HEK293 (cell line): ENCODE measurements at regions not wholly inside any gene's neighbourhood (a gene's known extent, or its start where the extent isn't known, plus 50 kb on each side); places are given as distances from the start of the nearest gene placed in this dataset.

Source experiments
- CTCF ChIA-PET: fragments of 350-600 bp; formaldehyde crosslinking; extraction: SDS; loops from one replicate; lab custom pipeline; 2021; ENCODE audit warnings: antibody characterized with exemption; lab: Yijun Ruan, JAX
- POLR2A ChIA-PET: fragments of 300-600 bp; formaldehyde crosslinking; extraction: SDS; loops from one replicate; lab custom pipeline; 2020; ENCODE audit warnings: antibody characterized with exemption, inconsistent platforms; lab: Yijun Ruan, JAX
- H3K27ac ChIP-seq: fragments of 200-500 bp; sonication (Bioruptor generic); 2 replicates; pipeline ENCODE4 v1.5.1; 2014; ENCODE audit warnings: low read depth, low read length, control low read depth, inconsistent platforms; ENCODE audit errors: extremely low read depth
- H3K36me3 ChIP-seq, 2 experiments: fragments of 200-500 bp in 1 of 2; sonication (Bioruptor generic) in 1 of 2; 1 replicate in 1 of 2; 2 replicates in 1 of 2; pipeline ENCODE4 v1.5.1; 2014 to 2017; ENCODE audit warnings: inconsistent platforms in 2 of 2, low read length in 2 of 2; ENCODE audit not compliant: control insufficient read depth in 2 of 2, insufficient read depth in 1 of 2
- H3K4me1 ChIP-seq: fragments of 200-500 bp; sonication (Bioruptor generic); 2 replicates; pipeline ENCODE4 v1.5.1; 2014; ENCODE audit warnings: mild to moderate bottlenecking, low read length, inconsistent platforms; ENCODE audit not compliant: control insufficient read depth, insufficient read depth
- H3K4me3 ChIP-seq: 2 replicates; pipeline ENCODE4 v1.5.1; 2011; ENCODE audit warnings: low read depth, mild to moderate bottlenecking, control low read depth, low read length, moderate library complexity
- H3K9me3 ChIP-seq: fragments of 200-500 bp; sonication (Bioruptor generic); 2 replicates; pipeline ENCODE4 v1.5.1; 2014; ENCODE audit warnings: low read depth, low read length, inconsistent platforms; ENCODE audit not compliant: control insufficient read depth, insufficient read depth
- KLF10 ChIP-seq: fragments of 450-650 bp; IDR thresholded peaks from 2 replicates; pipeline ENCODE4 v1.5.1; 2018; ENCODE audit warnings: missing biosample characterization, mild to moderate bottlenecking, missing genetic modification characterization
- MEIS1 ChIP-seq: sonication (generic); formaldehyde crosslinking; IDR thresholded peaks from 2 replicates; pipeline ENCODE4 v1.8.1; 2022; ENCODE audit warnings: missing genetic modification reagents, mild to moderate bottlenecking, borderline replicate concordance
- REPIN1 ChIP-seq: fragments of 450-650 bp; formaldehyde crosslinking; IDR thresholded peaks from 2 replicates; pipeline ENCODE4 v1.5.1; 2017; ENCODE audit warnings: missing biosample characterization, missing genetic modification characterization, low read depth
- ZBTB20 ChIP-seq: fragments of 450-650 bp; formaldehyde crosslinking; IDR thresholded peaks from 2 replicates; pipeline ENCODE4 v1.5.1; 2016; ENCODE audit warnings: missing biosample characterization, missing genetic modification characterization
- ZIC2 ChIP-seq: fragments of 450-650 bp; formaldehyde crosslinking; IDR thresholded peaks from 2 replicates; pipeline ENCODE4 v1.5.1; 2016; ENCODE audit warnings: missing biosample characterization, missing genetic modification characterization
- ZNF133 ChIP-seq: fragments of 450-650 bp; formaldehyde crosslinking; IDR thresholded peaks from 2 replicates; pipeline ENCODE4 v1.5.1; 2016; ENCODE audit warnings: missing biosample characterization, missing genetic modification characterization
- ZNF211 ChIP-seq: fragments of 450-650 bp; formaldehyde crosslinking; IDR thresholded peaks from 2 replicates; pipeline ENCODE4 v1.5.1; 2016; ENCODE audit warnings: low read depth, missing biosample characterization, missing genetic modification characterization
- ZNF335 ChIP-seq: fragments of 450-650 bp; formaldehyde crosslinking; conservative IDR thresholded peaks from 2 replicates; pipeline ENCODE4 v1.5.1; 2016; ENCODE audit warnings: missing biosample characterization, missing genetic modification characterization
- ZNF394 ChIP-seq: fragments of 450-650 bp; formaldehyde crosslinking; IDR thresholded peaks from 2 replicates; pipeline ENCODE4 v1.5.1; 2016; ENCODE audit warnings: missing biosample characterization, missing genetic modification characterization, mild to moderate bottlenecking, moderate library complexity, borderline replicate concordance
- ZNF416 ChIP-seq: fragments of 450-650 bp; formaldehyde crosslinking; IDR thresholded peaks from 2 replicates; pipeline ENCODE4 v1.5.1; 2016; ENCODE audit warnings: missing biosample characterization, missing genetic modification characterization
- ZNF433 ChIP-seq: fragments of 450-650 bp; formaldehyde crosslinking; IDR thresholded peaks from 2 replicates; pipeline ENCODE4 v1.5.1; 2016; ENCODE audit warnings: missing biosample characterization, missing genetic modification characterization, low read depth
- ZNF521 ChIP-seq: fragments of 450-650 bp; formaldehyde crosslinking; IDR thresholded peaks from 2 replicates; pipeline ENCODE4 v1.5.1; 2017; ENCODE audit warnings: missing biosample characterization, mild to moderate bottlenecking, missing genetic modification characterization
- ZNF747 ChIP-seq: fragments of 450-650 bp; formaldehyde crosslinking; IDR thresholded peaks from 2 replicates; pipeline ENCODE4 v1.5.1; 2016; ENCODE audit warnings: missing biosample characterization, missing genetic modification characterization
- ZNF791 ChIP-seq: fragments of 450-650 bp; formaldehyde crosslinking; IDR thresholded peaks from 2 replicates; pipeline ENCODE4 v1.5.1; 2016; ENCODE audit warnings: missing biosample characterization, missing genetic modification characterization
- ZNF837 ChIP-seq: fragments of 450-650 bp; formaldehyde crosslinking; IDR thresholded peaks from 2 replicates; pipeline ENCODE4 v1.5.1; 2016; ENCODE audit warnings: missing biosample characterization, missing genetic modification characterization
- TF ChIP-seq, protein P1 (sequence below): fragments of 450-650 bp; formaldehyde crosslinking; IDR thresholded peaks from 2 replicates; pipeline ENCODE4 v1.5.1; 2016; ENCODE audit warnings: missing biosample characterization, missing genetic modification characterization
- TF ChIP-seq, protein P2 (sequence below): fragments of 450-650 bp; formaldehyde crosslinking; IDR thresholded peaks from 2 replicates; pipeline ENCODE4 v1.5.1; 2017; ENCODE audit warnings: missing biosample characterization, missing genetic modification characterization

DNA sequence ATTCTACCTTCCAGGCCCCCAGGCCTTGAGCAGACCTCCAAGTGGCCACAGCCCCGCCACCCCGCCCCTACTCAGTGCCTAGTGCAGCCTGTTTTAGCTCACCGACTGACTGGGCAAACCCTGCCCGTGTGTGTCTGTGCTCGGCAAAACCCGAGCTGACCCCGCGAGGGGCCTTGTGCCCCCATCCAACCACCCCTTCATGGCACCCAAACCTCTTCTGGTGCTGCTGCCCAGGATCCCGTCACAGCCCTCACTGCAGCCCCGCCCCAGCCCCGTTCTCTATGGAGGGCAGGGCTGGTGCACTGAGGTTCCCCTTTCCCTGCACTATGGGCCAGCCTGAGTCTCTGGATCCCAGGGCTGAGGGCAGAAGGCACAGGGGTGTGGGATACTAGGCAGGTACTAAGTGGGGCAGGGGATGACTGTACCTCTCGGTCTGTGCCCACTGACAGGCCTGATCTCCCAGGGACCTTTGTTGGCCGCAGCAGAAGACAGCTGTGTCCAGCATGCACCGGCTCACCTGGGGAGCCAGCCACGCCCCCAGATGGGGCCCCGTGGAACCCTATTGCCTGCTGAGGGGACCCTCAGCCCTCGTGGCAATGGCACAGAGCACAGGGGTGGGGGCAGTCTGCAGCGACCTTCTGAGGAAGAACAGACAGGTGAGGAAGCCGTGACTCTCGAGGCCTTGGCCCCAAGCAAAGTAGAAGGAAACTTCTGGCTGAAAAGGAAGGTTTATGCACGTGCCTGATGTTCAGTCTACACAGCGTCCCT, 69.9 kb upstream of the OTOS start (continued):
- TF ChIP-seq ZBTB20: no peak
- TF ChIP-seq ZNF416: no peak
- TF ChIP-seq ZNF335 (tag by site-specific recombination): no peak
- TF ChIP-seq, all 188 proteins: peak for 0

DNA sequence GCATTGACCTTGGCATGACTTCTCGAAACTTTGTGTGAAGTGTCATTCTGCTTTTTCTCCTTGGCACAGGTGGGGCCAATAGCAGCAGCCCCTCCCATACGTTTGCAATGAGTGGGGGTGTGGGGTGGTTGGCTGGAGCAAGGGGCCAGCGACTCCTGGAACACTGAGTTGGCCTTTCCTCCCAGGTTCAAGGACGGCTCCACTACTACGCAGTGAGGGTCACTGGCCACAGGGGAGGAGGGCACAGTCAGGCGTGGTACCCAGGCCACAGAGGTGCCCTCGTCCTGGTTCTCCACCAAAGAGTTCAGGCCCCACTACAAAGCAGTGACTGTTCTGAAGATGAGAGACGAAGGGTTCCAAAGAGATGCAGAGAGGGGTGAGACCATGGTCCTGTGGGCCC, 70.6 kb upstream of the OTOS start:
- Histone ChIP-seq H3K36me3 (no peaks in the 10 kb centered on the region), H3K4me3 (no peak overlapping the region), H3K4me1 (no peaks in the 10 kb centered on the region), H3K9me3 (no peaks in the 10 kb centered on the region), H3K27ac (no peak overlapping the region)
- TF ChIP-seq, protein P1, sequence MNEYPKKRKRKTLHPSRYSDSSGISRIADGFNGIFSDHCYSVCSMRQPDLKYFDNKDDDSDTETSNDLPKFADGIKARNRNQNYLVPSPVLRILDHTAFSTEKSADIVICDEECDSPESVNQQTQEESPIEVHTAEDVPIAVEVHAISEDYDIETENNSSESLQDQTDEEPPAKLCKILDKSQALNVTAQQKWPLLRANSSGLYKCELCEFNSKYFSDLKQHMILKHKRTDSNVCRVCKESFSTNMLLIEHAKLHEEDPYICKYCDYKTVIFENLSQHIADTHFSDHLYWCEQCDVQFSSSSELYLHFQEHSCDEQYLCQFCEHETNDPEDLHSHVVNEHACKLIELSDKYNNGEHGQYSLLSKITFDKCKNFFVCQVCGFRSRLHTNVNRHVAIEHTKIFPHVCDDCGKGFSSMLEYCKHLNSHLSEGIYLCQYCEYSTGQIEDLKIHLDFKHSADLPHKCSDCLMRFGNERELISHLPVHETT (tag by site-specific recombination): no peak
- TF ChIP-seq ZIC2 (tag by site-specific recombination) (no peak), ZBTB20 (no peak), MEIS1 (CRISPR knock-in tag) (no peak), ZNF394 (tag by site-specific recombination) (no peak), ZNF747 (tag by site-specific recombination) (no peak), KLF10 (tag by site-specific recombination) (no peak)
- TF ChIP-seq, protein P2, sequence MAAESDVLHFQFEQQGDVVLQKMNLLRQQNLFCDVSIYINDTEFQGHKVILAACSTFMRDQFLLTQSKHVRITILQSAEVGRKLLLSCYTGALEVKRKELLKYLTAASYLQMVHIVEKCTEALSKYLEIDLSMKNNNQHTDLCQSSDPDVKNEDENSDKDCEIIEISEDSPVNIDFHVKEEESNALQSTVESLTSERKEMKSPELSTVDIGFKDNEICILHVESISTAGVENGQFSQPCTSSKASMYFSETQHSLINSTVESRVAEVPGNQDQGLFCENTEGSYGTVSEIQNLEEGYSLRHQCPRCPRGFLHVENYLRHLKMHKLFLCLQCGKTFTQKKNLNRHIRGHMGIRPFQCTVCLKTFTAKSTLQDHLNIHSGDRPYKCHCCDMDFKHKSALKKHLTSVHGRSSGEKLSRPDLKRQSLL (tag by site-specific recombination): no peak
- ChIA-PET POLR2A (no interaction called here), CTCF (no interaction called here)

DNA sequence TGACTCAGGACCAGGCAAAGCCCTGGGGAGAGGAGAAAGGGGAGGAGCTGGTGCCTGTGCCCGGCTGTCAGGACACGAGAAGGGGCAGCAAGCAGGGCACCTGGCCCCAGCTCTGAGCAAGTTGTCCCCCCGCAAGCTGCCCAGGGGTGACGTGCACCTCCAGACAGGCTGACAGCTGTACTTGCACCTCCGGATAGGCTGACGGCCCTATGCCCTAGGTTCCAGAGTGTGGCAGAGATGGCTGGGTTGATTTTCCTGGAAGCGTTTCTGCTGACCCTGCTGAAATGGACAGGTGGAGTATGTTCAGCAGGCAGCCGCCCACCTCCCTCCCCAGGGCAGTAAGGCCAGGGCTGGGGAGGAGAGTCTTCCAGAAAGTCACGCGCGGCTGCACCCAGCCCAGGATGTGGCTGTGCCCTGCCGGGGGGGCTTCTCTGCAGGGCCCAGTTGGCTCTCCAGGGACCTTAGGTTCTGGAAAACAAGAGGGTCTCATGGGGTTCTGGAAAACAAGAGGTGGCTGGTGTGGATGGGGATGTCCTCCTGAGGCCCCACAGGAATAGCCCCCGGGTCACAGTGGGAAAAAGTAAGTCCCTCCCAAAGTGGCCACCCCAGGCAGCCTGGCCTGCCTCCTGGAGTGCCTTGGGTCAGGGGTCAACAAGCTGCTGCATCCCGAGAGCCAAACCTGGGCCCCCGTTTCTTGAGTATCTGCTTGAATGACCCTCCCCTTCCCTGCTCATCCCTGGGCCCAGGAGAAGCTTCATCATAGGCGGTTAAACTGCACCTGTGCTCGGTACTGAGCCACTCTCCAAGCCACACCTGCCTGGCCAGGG, 71.4 kb upstream of the OTOS start:
- Histone ChIP-seq H3K36me3 (no peaks in the 10 kb centered on the region), H3K4me1 (no peaks in the 10 kb centered on the region)
- TF ChIP-seq ZNF521 (tag by site-specific recombination) (no peak), REPIN1 (tag by site-specific recombination) (no peak), ZNF133 (tag by site-specific recombination) (no peak), ZNF837 (tag by site-specific recombination) (no peak), ZNF791 (tag by site-specific recombination) (no peak), ZNF211 (no peak), ZNF433 (no peak)
- TF ChIP-seq, all 188 proteins: peak for 0
- Histone ChIP-seq H3K4me3 (no peak overlapping the region), H3K9me3 (no peaks in the 10 kb centered on the region), H3K27ac (no peak overlapping the region)
- CTCF ChIA-PET: interaction anchor here (1.6 kb wide), 1 partner anchor 21 kb away, joined by 4 read pairs; no protein-coding TSS in a partner anchor
- POLR2A ChIA-PET: no interaction called here
